SK-N-SH (cell line): ENCODE measurements at regions not wholly inside any gene's neighbourhood (a gene's known extent, or its start where the extent isn't known, plus 50 kb on each side); places are given as distances from the start of the nearest gene placed in this dataset.

Source experiments
- POLR2AphosphoS5 ChIP-seq: IDR thresholded peaks from 2 replicates; pipeline ENCODE4 v1.6.1; 2012; ENCODE audit warnings: low read depth, low read length
- RFX5 ChIP-seq: IDR thresholded peaks from 2 replicates; pipeline ENCODE4 v1.6.1; 2012; ENCODE audit warnings: mild to moderate bottlenecking, improper control_type of control experiment, low read length

- TF ChIP-seq POLR2AphosphoS5 (no peak), RFX5 (no peak)
These were observed 125.3 kb upstream of the RXFP2 start for GRCh38 chr13:31614073-31614472.
